ENCODE measurements at regions not wholly inside any gene's neighbourhood (a gene's known extent, or its start where the extent isn't known, plus 50 kb on each side); places are given as distances from the start of the nearest gene placed in this dataset.

DNA sequence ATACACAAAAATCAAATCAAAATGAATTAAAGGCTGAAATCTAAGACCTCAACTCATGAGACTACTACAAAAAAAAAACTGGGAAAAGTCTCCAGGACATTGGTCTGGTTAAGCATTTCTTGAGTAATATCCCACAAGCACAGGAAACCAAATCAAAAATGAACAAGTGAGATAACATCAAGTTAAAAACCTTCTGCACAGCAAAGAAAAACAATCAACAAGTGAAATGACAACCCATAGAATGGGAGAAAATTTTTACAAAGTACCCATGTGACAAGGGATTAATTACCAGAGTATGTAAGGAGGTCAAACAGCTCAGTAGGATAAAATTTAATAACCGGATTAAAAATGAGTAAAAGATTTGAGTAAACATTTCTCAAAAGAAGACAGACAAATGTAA lies 338.7 kb downstream of the SLC16A7 start:
- Histone ChIP-seq H3K9ac (ENCODE audit: insufficient read depth, low read length) (no peak overlapping the region), H4K20me1 (ENCODE audit: control insufficient read depth, extremely low read depth, insufficient read depth, low read length) (no peaks in the 10 kb centered on the region), H3K79me2 (ENCODE audit: control insufficient read depth, insufficient read depth, low read length) (no peaks in the 10 kb centered on the region), H3K4me2 (ENCODE audit: extremely low read depth, insufficient read depth, low read length) (no peak overlapping the region), H3K27me3 (ENCODE audit: control insufficient read depth, insufficient read depth, low read length) (no peaks in the 10 kb centered on the region), H3K36me3 (ENCODE audit: control insufficient read depth, insufficient read depth, low read length) (no peaks in the 10 kb centered on the region), H2AFZ (ENCODE audit: low read length) (no peak overlapping the region), H3K9me3 (ENCODE audit: control insufficient read depth, insufficient read depth, low read depth, low read length) (no peaks in the 10 kb centered on the region), H3K27ac (ENCODE audit: insufficient read depth, low read length) (no peak overlapping the region), H3K4me3 (replicated peaks in 1 of 4; ENCODE audit: control extremely low read depth in 1 of 4, insufficient read depth in 1 of 4, low read depth in 3 of 4, low read length in 4 of 4) (no peak overlapping the region), H3K4me1 (ENCODE audit: control insufficient read depth, extremely low read depth, insufficient read depth, low read length) (no peaks in the 10 kb centered on the region)
- no peak for DNase-seq (ENCODE audit: low read depth in 2 of 2)
- TF ChIP-seq, protein P1, sequence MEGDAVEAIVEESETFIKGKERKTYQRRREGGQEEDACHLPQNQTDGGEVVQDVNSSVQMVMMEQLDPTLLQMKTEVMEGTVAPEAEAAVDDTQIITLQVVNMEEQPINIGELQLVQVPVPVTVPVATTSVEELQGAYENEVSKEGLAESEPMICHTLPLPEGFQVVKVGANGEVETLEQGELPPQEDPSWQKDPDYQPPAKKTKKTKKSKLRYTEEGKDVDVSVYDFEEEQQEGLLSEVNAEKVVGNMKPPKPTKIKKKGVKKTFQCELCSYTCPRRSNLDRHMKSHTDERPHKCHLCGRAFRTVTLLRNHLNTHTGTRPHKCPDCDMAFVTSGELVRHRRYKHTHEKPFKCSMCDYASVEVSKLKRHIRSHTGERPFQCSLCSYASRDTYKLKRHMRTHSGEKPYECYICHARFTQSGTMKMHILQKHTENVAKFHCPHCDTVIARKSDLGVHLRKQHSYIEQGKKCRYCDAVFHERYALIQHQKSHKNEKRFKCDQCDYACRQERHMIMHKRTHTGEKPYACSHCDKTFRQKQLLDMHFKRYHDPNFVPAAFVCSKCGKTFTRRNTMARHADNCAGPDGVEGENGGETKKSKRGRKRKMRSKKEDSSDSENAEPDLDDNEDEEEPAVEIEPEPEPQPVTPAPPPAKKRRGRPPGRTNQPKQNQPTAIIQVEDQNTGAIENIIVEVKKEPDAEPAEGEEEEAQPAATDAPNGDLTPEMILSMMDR (conservative IDR thresholded peaks at IDR 0.05 in 1 of 2, IDR thresholded peaks at IDR 0.05 in 1 of 2; ENCODE audit: low read depth in 1 of 2, low read length in 2 of 2): no peak
- TF ChIP-seq EZH2 (IDR thresholded peaks at IDR 0.05; ENCODE audit: low read length, missing control alignments): no peak

DNA sequence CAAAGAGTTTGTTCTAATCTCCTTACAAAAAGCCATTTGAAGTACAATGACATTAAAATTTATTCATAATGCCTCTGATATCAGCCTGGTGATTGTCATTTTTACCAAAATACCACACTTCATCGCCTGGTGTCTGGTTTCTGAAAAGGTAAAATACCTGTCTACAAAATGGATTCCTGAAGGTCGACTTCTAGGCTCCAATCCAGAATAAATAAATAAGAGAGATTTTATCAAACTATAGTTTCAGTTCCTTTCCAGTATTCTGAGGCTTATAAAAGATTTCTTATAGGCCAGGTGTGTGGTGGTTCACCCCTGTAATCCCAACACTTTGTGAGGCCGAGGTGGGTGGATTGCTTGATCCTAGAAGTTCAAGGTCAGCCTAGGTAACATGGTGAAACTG lies 340.7 kb downstream of the SLC16A7 start:
- no peaks in the 10 kb centered on the region for H4K20me1 ChIP-seq (ENCODE audit: control insufficient read depth, extremely low read depth, insufficient read depth, low read length)
- DNase-seq (ENCODE audit: low read depth in 2 of 2): no peak
- H3K4me2 ChIP-seq (ENCODE audit: extremely low read depth, insufficient read depth, low read length): no peak overlapping the region
- H3K9ac ChIP-seq (ENCODE audit: insufficient read depth, low read length): no peak overlapping the region
- no peak overlapping the region for H2AFZ ChIP-seq (ENCODE audit: low read length)
- TF ChIP-seq, protein P1 (conservative IDR thresholded peaks at IDR 0.05 in 1 of 2, IDR thresholded peaks at IDR 0.05 in 1 of 2; ENCODE audit: low read depth in 1 of 2, low read length in 2 of 2): no peak
- TF ChIP-seq EZH2 (IDR thresholded peaks at IDR 0.05; ENCODE audit: low read length, missing control alignments): no peak
- no peaks in the 10 kb centered on the region for H3K79me2 ChIP-seq (ENCODE audit: control insufficient read depth, insufficient read depth, low read length)
- no peaks in the 10 kb centered on the region for H3K9me3 ChIP-seq (ENCODE audit: control insufficient read depth, insufficient read depth, low read depth, low read length)
- H3K27ac ChIP-seq (ENCODE audit: insufficient read depth, low read length): no peak overlapping the region
- no peaks in the 10 kb centered on the region for H3K36me3 ChIP-seq (ENCODE audit: control insufficient read depth, insufficient read depth, low read length)
- H3K4me3 ChIP-seq (replicated peaks in 1 of 4; ENCODE audit: control extremely low read depth in 1 of 4, insufficient read depth in 1 of 4, low read depth in 3 of 4, low read length in 4 of 4): no peak overlapping the region
- H3K4me1 ChIP-seq (ENCODE audit: control insufficient read depth, extremely low read depth, insufficient read depth, low read length): no peaks in the 10 kb centered on the region
- H3K27me3 ChIP-seq (ENCODE audit: control insufficient read depth, insufficient read depth, low read length): no peaks in the 10 kb centered on the region

DNA sequence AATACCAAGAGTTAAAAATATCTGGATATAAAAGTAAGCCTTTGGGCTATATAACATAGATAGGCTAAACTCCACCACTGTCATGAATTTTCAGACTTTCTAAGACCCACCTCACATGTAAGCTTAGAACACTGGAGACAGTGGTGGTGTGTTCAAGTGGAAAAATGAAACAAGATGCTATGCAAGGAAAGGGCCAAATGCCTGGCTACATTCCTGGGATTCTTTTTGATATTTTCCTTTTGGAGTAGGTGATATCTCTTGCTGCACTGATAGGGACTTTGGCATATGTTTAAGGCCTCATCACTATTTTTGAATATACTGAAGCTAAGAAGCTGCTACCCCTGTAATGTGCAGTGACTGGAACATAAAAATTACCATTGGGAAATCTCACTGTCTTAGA lies 341.3 kb downstream of the SLC16A7 start:
- Histone ChIP-seq H4K20me1 (ENCODE audit: control insufficient read depth, extremely low read depth, insufficient read depth, low read length) (no peaks in the 10 kb centered on the region), H3K4me3 (replicated peaks in 1 of 4; ENCODE audit: control extremely low read depth in 1 of 4, insufficient read depth in 1 of 4, low read depth in 3 of 4, low read length in 4 of 4) (no peak overlapping the region), H3K27me3 (ENCODE audit: control insufficient read depth, insufficient read depth, low read length) (no peaks in the 10 kb centered on the region), H3K79me2 (ENCODE audit: control insufficient read depth, insufficient read depth, low read length) (no peaks in the 10 kb centered on the region), H2AFZ (ENCODE audit: low read length) (no peak overlapping the region), H3K9ac (ENCODE audit: insufficient read depth, low read length) (no peak overlapping the region), H3K36me3 (ENCODE audit: control insufficient read depth, insufficient read depth, low read length) (no peaks in the 10 kb centered on the region), H3K4me2 (ENCODE audit: extremely low read depth, insufficient read depth, low read length) (no peak overlapping the region), H3K9me3 (ENCODE audit: control insufficient read depth, insufficient read depth, low read depth, low read length) (no peaks in the 10 kb centered on the region), H3K4me1 (ENCODE audit: control insufficient read depth, extremely low read depth, insufficient read depth, low read length) (no peaks in the 10 kb centered on the region), H3K27ac (ENCODE audit: insufficient read depth, low read length) (no peak overlapping the region)
- TF ChIP-seq, protein P1 (conservative IDR thresholded peaks at IDR 0.05 in 1 of 2, IDR thresholded peaks at IDR 0.05 in 1 of 2; ENCODE audit: low read depth in 1 of 2, low read length in 2 of 2): no peak
- TF ChIP-seq EZH2 (IDR thresholded peaks at IDR 0.05; ENCODE audit: low read length, missing control alignments): no peak
- peak in 1 of 2 donors; percentile 59 for DNase-seq (ENCODE audit: low read depth in 2 of 2)

All from fibroblast of lung (primary cell).